ENCODE measurements at regions not wholly inside any gene's neighbourhood (a gene's known extent, or its start where the extent isn't known, plus 50 kb on each side); places are given as distances from the start of the nearest gene placed in this dataset.

DNA sequence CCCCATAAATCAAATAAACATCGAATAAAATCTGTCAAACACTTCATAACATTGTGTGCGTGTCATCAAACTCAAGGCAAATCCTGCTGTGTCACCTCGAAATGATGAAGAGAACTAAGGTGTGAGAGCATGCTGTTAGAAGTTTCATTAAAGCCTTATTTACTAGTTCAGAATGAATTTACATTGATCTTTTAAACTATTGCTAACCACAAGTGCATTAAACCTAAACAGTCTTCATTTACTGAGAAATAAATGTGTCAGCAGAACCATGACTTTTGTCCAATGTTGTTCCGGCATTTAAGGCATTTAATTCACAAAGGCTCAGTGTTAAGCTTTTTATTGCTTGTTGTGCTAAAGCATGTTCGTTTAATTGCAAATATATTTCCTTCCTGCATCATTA is 474.4 kb downstream of the SETD4 start:
- no peaks in the 10 kb centered on the region for H3K4me1 ChIP-seq
- H3K27me3 ChIP-seq, result no peaks in the 10 kb centered on the region
- no peaks in the 10 kb centered on the region for H3K9me3 ChIP-seq
- H3K4me3 ChIP-seq, result no peak overlapping the region
- H3K36me3 ChIP-seq, result no peaks in the 10 kb centered on the region
- H3K27ac ChIP-seq, result no peak overlapping the region
- TF ChIP-seq, protein P1, sequence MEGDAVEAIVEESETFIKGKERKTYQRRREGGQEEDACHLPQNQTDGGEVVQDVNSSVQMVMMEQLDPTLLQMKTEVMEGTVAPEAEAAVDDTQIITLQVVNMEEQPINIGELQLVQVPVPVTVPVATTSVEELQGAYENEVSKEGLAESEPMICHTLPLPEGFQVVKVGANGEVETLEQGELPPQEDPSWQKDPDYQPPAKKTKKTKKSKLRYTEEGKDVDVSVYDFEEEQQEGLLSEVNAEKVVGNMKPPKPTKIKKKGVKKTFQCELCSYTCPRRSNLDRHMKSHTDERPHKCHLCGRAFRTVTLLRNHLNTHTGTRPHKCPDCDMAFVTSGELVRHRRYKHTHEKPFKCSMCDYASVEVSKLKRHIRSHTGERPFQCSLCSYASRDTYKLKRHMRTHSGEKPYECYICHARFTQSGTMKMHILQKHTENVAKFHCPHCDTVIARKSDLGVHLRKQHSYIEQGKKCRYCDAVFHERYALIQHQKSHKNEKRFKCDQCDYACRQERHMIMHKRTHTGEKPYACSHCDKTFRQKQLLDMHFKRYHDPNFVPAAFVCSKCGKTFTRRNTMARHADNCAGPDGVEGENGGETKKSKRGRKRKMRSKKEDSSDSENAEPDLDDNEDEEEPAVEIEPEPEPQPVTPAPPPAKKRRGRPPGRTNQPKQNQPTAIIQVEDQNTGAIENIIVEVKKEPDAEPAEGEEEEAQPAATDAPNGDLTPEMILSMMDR (IDR thresholded peaks at IDR 0.05), result no peak
- TF ChIP-seq POLR2A (IDR thresholded peaks at IDR 0.05), result no peak
- DNase-seq, result no peak

DNA sequence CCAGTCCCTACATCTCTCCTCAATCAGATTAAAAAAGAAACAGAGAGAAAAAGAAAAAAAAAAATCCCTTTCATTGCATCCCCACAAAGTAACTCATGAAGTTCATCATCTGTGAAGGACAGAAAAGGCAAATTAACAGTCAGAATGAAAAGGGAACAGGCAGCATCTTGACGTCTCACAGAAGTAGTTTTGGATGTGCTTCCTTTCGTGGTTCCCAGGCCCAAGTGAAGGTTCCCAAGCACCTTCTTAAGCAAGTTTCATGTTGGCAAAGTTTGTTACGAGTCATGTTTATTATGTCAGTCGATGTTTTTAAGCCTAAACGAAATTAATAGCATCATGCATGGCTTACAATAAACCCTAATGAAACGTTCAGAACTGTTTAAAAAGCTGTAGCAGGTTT is 475.2 kb downstream of the SETD4 start:
- TF ChIP-seq POLR2A (IDR thresholded peaks at IDR 0.05), result no peak
- TF ChIP-seq, protein P1 (IDR thresholded peaks at IDR 0.05), result no peak
- H3K27ac ChIP-seq, result no peak overlapping the region
- no peaks in the 10 kb centered on the region for H3K36me3 ChIP-seq
- no peak for DNase-seq
- H3K4me3 ChIP-seq, result no peak overlapping the region
- H3K4me1 ChIP-seq, result no peaks in the 10 kb centered on the region
- H3K27me3 ChIP-seq, result no peaks in the 10 kb centered on the region
- no peaks in the 10 kb centered on the region for H3K9me3 ChIP-seq

GRCh38 chr21:35583566-35584216 is 476.6 kb downstream of the SETD4 start:
- Histone ChIP-seq H3K4me1 (no peaks in the 10 kb centered on the region), H3K27ac (no peak overlapping the region), H3K4me3 (no peak overlapping the region), H3K9me3 (no peaks in the 10 kb centered on the region), H3K27me3 (no peaks in the 10 kb centered on the region), H3K36me3 (no peaks in the 10 kb centered on the region)
- TF ChIP-seq, protein P1 (IDR thresholded peaks at IDR 0.05), result no peak
- no peak for TF ChIP-seq POLR2A (IDR thresholded peaks at IDR 0.05)
- DNase-seq, result no peak

GRCh38 chr21:35582731-35583130 is 477.6 kb downstream of the SETD4 start:
- TF ChIP-seq POLR2A (IDR thresholded peaks at IDR 0.05), result no peak
- TF ChIP-seq, protein P1 (IDR thresholded peaks at IDR 0.05), result no peak
- H3K4me1 ChIP-seq, result no peaks in the 10 kb centered on the region
- H3K27me3 ChIP-seq, result no peaks in the 10 kb centered on the region
- H3K27ac ChIP-seq, result no peak overlapping the region
- no peak for DNase-seq
- no peak overlapping the region for H3K4me3 ChIP-seq
- H3K9me3 ChIP-seq, result no peaks in the 10 kb centered on the region
- H3K36me3 ChIP-seq, result no peaks in the 10 kb centered on the region

DNA sequence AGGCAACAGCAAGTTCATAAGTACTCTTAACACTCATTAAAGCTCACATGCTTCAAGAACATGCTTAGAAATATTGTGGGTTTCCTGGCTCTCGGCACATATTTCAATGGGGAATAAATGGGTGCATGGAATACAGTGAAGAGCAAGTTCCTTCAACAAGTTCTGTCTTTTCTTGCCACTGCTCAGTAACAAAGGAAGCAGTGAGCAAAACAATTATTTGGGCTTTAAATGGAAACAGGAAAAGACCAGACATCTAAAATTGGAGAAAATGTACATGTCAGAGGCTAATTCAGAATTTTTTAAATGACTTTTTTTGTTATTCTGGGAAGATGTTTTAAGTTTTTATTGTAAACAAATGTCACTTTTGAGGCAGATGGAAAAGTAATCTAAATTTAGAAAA is 478.7 kb downstream of the SETD4 start:
- Histone ChIP-seq H3K36me3 (no peaks in the 10 kb centered on the region), H3K4me3 (no peak overlapping the region), H3K4me1 (no peaks in the 10 kb centered on the region), H3K27me3 (no peaks in the 10 kb centered on the region), H3K9me3 (no peaks in the 10 kb centered on the region), H3K27ac (no peak overlapping the region)
- DNase-seq, result no peak
- TF ChIP-seq, protein P1 (IDR thresholded peaks at IDR 0.05), result no peak
- no peak for TF ChIP-seq POLR2A (IDR thresholded peaks at IDR 0.05)
